HEK293 (cell line): ENCODE measurements at regions not wholly inside any gene's neighbourhood (a gene's known extent, or its start where the extent isn't known, plus 50 kb on each side); places are given as distances from the start of the nearest gene placed in this dataset.

Source experiments
- CTCF ChIA-PET: fragments of 350-600 bp; formaldehyde crosslinking; extraction: SDS; loops from one replicate; lab custom pipeline; 2021; ENCODE audit warnings: antibody characterized with exemption; lab: Yijun Ruan, JAX
- POLR2A ChIA-PET: fragments of 300-600 bp; formaldehyde crosslinking; extraction: SDS; loops from one replicate; lab custom pipeline; 2020; ENCODE audit warnings: antibody characterized with exemption, inconsistent platforms; lab: Yijun Ruan, JAX
- H3K27ac ChIP-seq: fragments of 200-500 bp; sonication (Bioruptor generic); 2 replicates; pipeline ENCODE4 v1.5.1; 2014; ENCODE audit warnings: low read depth, low read length, control low read depth, inconsistent platforms; ENCODE audit errors: extremely low read depth
- H3K36me3 ChIP-seq, 2 experiments: fragments of 200-500 bp in 1 of 2; sonication (Bioruptor generic) in 1 of 2; 1 replicate in 1 of 2; 2 replicates in 1 of 2; pipeline ENCODE4 v1.5.1; 2014 to 2017; ENCODE audit warnings: inconsistent platforms in 2 of 2, low read length in 2 of 2; ENCODE audit not compliant: control insufficient read depth in 2 of 2, insufficient read depth in 1 of 2
- H3K4me1 ChIP-seq: fragments of 200-500 bp; sonication (Bioruptor generic); 2 replicates; pipeline ENCODE4 v1.5.1; 2014; ENCODE audit warnings: mild to moderate bottlenecking, low read length, inconsistent platforms; ENCODE audit not compliant: control insufficient read depth, insufficient read depth
- H3K4me3 ChIP-seq: 2 replicates; pipeline ENCODE4 v1.5.1; 2011; ENCODE audit warnings: low read depth, mild to moderate bottlenecking, control low read depth, low read length, moderate library complexity
- H3K9me3 ChIP-seq: fragments of 200-500 bp; sonication (Bioruptor generic); 2 replicates; pipeline ENCODE4 v1.5.1; 2014; ENCODE audit warnings: low read depth, low read length, inconsistent platforms; ENCODE audit not compliant: control insufficient read depth, insufficient read depth
- HOXA7 ChIP-seq: sonication (generic); formaldehyde crosslinking; IDR thresholded peaks from 2 replicates; pipeline ENCODE4 v1.8.1; 2022; ENCODE audit warnings: missing genetic modification reagents, borderline replicate concordance
- KLF1 ChIP-seq: fragments of 450-650 bp; formaldehyde crosslinking; IDR thresholded peaks from 2 replicates; pipeline ENCODE4 v1.5.1; 2016; ENCODE audit warnings: missing biosample characterization, missing genetic modification characterization
- OVOL3 ChIP-seq: fragments of 450-650 bp; formaldehyde crosslinking; IDR thresholded peaks from 2 replicates; pipeline ENCODE4 v1.5.1; 2016; ENCODE audit warnings: missing biosample characterization, missing genetic modification characterization
- SP2 ChIP-seq: fragments of 450-650 bp; formaldehyde crosslinking; IDR thresholded peaks from 2 replicates; pipeline ENCODE4 v1.5.1; 2016; ENCODE audit warnings: missing biosample characterization, missing genetic modification characterization
- SP7 ChIP-seq: fragments of 450-650 bp; formaldehyde crosslinking; IDR thresholded peaks from 2 replicates; pipeline ENCODE4 v1.5.1; 2016; ENCODE audit warnings: missing biosample characterization, missing genetic modification characterization
- TRIM28 ChIP-seq: IDR thresholded peaks from 2 replicates; pipeline ENCODE4 v1.6.1; 2011; ENCODE audit warnings: low read length, control low read depth, borderline replicate concordance
- ZBTB7A ChIP-seq: fragments of 450-650 bp; formaldehyde crosslinking; IDR thresholded peaks from 2 replicates; pipeline ENCODE4 v1.5.1; 2016; ENCODE audit warnings: low read depth, missing biosample characterization, missing genetic modification characterization
- ZEB2 ChIP-seq: fragments of 450-650 bp; formaldehyde crosslinking; IDR thresholded peaks from 2 replicates; pipeline ENCODE4 v1.5.1; 2016; ENCODE audit warnings: missing biosample characterization, missing genetic modification characterization
- ZFP3 ChIP-seq: fragments of 450-650 bp; formaldehyde crosslinking; IDR thresholded peaks from 2 replicates; pipeline ENCODE4 v1.5.1; 2016; ENCODE audit warnings: low read depth, missing biosample characterization, missing genetic modification characterization
- ZNF140 ChIP-seq: fragments of 450-650 bp; formaldehyde crosslinking; IDR thresholded peaks from 2 replicates; pipeline ENCODE4 v1.5.1; 2016; ENCODE audit warnings: missing biosample characterization, missing genetic modification characterization
- ZNF202 ChIP-seq: fragments of 450-650 bp; formaldehyde crosslinking; IDR thresholded peaks from 2 replicates; pipeline ENCODE4 v1.5.1; 2016; ENCODE audit warnings: missing biosample characterization, missing genetic modification characterization, borderline replicate concordance
- ZNF292 ChIP-seq: fragments of 450-650 bp; formaldehyde crosslinking; IDR thresholded peaks from 2 replicates; pipeline ENCODE4 v1.5.1; 2016; ENCODE audit warnings: low read depth, missing biosample characterization, missing genetic modification characterization, borderline replicate concordance
- ZNF335 ChIP-seq: fragments of 450-650 bp; formaldehyde crosslinking; conservative IDR thresholded peaks from 2 replicates; pipeline ENCODE4 v1.5.1; 2016; ENCODE audit warnings: missing biosample characterization, missing genetic modification characterization
- ZNF501 ChIP-seq: fragments of 450-650 bp; formaldehyde crosslinking; IDR thresholded peaks from 2 replicates; pipeline ENCODE4 v1.5.1; 2016; ENCODE audit warnings: missing biosample characterization, missing genetic modification characterization
- ZNF530 ChIP-seq: fragments of 450-650 bp; formaldehyde crosslinking; IDR thresholded peaks from 2 replicates; pipeline ENCODE4 v1.5.1; 2016; ENCODE audit warnings: low read depth, missing biosample characterization, missing genetic modification characterization
- ZNF549 ChIP-seq: fragments of 450-650 bp; IDR thresholded peaks from 2 replicates; pipeline ENCODE4 v1.5.1; 2018; ENCODE audit warnings: missing biosample characterization, missing genetic modification characterization, mild to moderate bottlenecking, inconsistent platforms, moderate library complexity
- ZNF600 ChIP-seq: fragments of 450-650 bp; formaldehyde crosslinking; IDR thresholded peaks from 2 replicates; pipeline ENCODE4 v1.5.1; 2016; ENCODE audit warnings: missing biosample characterization, missing genetic modification characterization
- ZNF629 ChIP-seq: fragments of 450-650 bp; formaldehyde crosslinking; IDR thresholded peaks from 2 replicates; pipeline ENCODE4 v1.5.1; 2017; ENCODE audit warnings: missing biosample characterization, missing genetic modification characterization
- ZNF660 ChIP-seq: fragments of 450-650 bp; IDR thresholded peaks from 2 replicates; pipeline ENCODE4 v1.5.1; 2018; ENCODE audit warnings: missing biosample characterization, mild to moderate bottlenecking, missing genetic modification characterization
- TF ChIP-seq, protein P1 (sequence below): fragments of 450-650 bp; formaldehyde crosslinking; IDR thresholded peaks from 2 replicates; pipeline ENCODE4 v1.5.1; 2017; ENCODE audit warnings: missing biosample characterization, missing genetic modification characterization
- TF ChIP-seq, protein P2 (sequence below): fragments of 450-650 bp; formaldehyde crosslinking; IDR thresholded peaks from 2 replicates; pipeline ENCODE4 v1.5.1; 2016; ENCODE audit warnings: missing biosample characterization, missing genetic modification characterization
- TF ChIP-seq, protein P3 (sequence below): sonication (generic); formaldehyde crosslinking; IDR thresholded peaks from 2 replicates; pipeline ENCODE4 v1.8.1; 2022; ENCODE audit warnings: mild to moderate bottlenecking, moderate library complexity, missing genetic modification reagents
- TF ChIP-seq, protein P4 (sequence below): IDR thresholded peaks from 2 replicates; pipeline ENCODE4 v1.6.1; 2011; ENCODE audit warnings: mild to moderate bottlenecking, low read depth, low read length, borderline replicate concordance
- TF ChIP-seq, protein P5 (sequence below): fragments of 450-650 bp; formaldehyde crosslinking; IDR thresholded peaks from 2 replicates; pipeline ENCODE4 v1.5.1; 2016; ENCODE audit warnings: missing biosample characterization, missing genetic modification characterization
- TF ChIP-seq, protein P6 (sequence below): fragments of 450-650 bp; formaldehyde crosslinking; IDR thresholded peaks from 2 replicates; pipeline ENCODE4 v1.5.1; 2016; ENCODE audit warnings: missing biosample characterization, missing genetic modification characterization
- TF ChIP-seq, protein P7 (sequence below): fragments of 450-650 bp; formaldehyde crosslinking; IDR thresholded peaks from 2 replicates; pipeline ENCODE4 v1.5.1; 2017; ENCODE audit warnings: missing biosample characterization, missing genetic modification characterization

DNA sequence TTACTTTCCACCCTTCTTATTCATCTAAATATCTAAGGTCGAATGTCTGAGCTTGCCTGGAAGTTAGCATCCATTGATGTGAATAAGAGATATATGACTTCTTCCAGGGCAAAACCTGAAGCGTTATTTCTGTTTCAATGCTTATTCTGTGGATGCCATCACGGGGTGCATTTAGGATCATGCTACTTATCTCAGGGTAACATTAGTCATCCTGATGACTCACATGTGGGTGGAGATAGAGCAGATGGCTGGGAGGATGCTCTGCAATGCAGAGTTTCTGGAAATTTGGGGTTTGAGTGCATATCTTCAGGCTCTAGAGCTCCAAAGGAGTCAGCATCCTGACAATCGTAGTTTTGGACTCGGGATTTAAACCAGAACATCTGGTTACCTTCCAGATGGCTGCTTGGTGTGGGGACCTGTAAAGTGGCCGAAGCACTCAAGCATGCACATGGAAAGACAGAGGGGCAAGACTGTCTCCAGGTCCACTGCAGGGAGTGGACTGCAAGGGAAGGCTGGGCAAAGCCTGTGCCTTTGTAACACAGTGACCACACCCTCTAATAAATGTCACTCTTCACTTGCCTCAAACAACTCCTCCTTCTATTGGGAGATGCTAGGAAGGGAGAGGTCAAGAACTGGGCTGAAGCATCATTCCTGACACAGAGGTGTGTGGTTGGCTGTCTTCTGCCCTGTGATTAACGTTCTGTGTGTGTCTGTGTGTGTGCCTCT, 175.2 kb upstream of the SALL1 start:
- POLR2A ChIA-PET: no interaction called here
- H3K36me3 ChIP-seq: no peaks in the 10 kb centered on the region
- 0 out of 2 replicates have a peak, but pooled peaks cover 2% of the 10 kb centered on the region for H3K4me1 ChIP-seq
- H3K9me3 ChIP-seq: no peaks in the 10 kb centered on the region
- no peak overlapping the region for H3K27ac ChIP-seq
- CTCF ChIA-PET: interaction anchor here (0.9 kb wide), 1 partner anchor 49 kb away, joined by 3 read pairs; no protein-coding TSS in a partner anchor
- H3K4me3 ChIP-seq: no peak overlapping the region
- TF ChIP-seq KLF1 (tag by site-specific recombination) (peak; percentile 96), ZNF202 (tag by site-specific recombination) (no peak), ZNF140 (tag by site-specific recombination) (no peak), ZNF292 (no peak), ZNF660 (peak; percentile 41; the same call in 1 of the 2 replicates), ZNF600 (no peak), TRIM28 (no peak), OVOL3 (tag by site-specific recombination) (no peak), SP2 (no peak), ZNF335 (tag by site-specific recombination) (peak; percentile 14; the same call in 1 of the 2 replicates), SP7 (0 out of 2 replicates have a peak, but pooled peaks have one; percentile 31), HOXA7 (CRISPR knock-in tag) (no peak), ZNF629 (peak; percentile 39; the same call in 1 of the 2 replicates), ZNF549 (no peak), ZNF530 (no peak), ZBTB7A (tag by site-specific recombination) (no peak), ZNF501 (tag by site-specific recombination) (no peak), ZFP3 (no peak), ZEB2 (tag by site-specific recombination) (0 out of 2 replicates have a peak, but pooled peaks have one; percentile 18)
- TF ChIP-seq, protein P1, sequence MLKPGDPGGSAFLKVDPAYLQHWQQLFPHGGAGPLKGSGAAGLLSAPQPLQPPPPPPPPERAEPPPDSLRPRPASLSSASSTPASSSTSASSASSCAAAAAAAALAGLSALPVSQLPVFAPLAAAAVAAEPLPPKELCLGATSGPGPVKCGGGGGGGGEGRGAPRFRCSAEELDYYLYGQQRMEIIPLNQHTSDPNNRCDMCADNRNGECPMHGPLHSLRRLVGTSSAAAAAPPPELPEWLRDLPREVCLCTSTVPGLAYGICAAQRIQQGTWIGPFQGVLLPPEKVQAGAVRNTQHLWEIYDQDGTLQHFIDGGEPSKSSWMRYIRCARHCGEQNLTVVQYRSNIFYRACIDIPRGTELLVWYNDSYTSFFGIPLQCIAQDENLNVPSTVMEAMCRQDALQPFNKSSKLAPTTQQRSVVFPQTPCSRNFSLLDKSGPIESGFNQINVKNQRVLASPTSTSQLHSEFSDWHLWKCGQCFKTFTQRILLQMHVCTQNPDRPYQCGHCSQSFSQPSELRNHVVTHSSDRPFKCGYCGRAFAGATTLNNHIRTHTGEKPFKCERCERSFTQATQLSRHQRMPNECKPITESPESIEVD (tag by site-specific recombination): no peak
- TF ChIP-seq, protein P2, sequence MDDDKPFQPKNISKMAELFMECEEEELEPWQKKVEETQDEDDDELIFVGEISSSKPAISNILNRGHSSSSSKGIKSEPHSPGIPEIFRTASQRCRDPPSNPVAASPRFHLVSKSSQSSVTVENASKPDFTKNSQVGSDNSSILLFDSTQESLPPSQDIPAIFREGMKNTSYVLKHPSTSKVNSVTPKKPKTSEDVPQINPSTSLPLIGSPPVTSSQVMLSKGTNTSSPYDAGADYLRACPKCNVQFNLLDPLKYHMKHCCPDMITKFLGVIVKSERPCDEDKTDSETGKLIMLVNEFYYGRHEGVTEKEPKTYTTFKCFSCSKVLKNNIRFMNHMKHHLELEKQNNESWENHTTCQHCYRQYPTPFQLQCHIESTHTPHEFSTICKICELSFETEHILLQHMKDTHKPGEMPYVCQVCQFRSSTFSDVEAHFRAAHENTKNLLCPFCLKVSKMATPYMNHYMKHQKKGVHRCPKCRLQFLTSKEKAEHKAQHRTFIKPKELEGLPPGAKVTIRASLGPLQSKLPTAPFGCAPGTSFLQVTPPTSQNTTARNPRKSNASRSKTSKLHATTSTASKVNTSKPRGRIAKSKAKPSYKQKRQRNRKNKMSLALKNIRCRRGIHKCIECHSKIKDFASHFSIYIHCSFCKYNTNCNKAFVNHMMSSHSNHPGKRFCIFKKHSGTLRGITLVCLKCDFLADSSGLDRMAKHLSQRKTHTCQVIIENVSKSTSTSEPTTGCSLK: no peak
- TF ChIP-seq, protein P3, sequence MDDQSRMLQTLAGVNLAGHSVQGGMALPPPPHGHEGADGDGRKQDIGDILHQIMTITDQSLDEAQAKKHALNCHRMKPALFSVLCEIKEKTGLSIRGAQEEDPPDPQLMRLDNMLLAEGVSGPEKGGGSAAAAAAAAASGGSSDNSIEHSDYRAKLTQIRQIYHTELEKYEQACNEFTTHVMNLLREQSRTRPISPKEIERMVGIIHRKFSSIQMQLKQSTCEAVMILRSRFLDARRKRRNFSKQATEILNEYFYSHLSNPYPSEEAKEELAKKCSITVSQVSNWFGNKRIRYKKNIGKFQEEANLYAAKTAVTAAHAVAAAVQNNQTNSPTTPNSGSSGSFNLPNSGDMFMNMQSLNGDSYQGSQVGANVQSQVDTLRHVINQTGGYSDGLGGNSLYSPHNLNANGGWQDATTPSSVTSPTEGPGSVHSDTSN (CRISPR knock-in tag): no peak
- TF ChIP-seq, protein P4, sequence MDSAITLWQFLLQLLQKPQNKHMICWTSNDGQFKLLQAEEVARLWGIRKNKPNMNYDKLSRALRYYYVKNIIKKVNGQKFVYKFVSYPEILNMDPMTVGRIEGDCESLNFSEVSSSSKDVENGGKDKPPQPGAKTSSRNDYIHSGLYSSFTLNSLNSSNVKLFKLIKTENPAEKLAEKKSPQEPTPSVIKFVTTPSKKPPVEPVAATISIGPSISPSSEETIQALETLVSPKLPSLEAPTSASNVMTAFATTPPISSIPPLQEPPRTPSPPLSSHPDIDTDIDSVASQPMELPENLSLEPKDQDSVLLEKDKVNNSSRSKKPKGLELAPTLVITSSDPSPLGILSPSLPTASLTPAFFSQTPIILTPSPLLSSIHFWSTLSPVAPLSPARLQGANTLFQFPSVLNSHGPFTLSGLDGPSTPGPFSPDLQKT: no peak
- TF ChIP-seq, protein P5, sequence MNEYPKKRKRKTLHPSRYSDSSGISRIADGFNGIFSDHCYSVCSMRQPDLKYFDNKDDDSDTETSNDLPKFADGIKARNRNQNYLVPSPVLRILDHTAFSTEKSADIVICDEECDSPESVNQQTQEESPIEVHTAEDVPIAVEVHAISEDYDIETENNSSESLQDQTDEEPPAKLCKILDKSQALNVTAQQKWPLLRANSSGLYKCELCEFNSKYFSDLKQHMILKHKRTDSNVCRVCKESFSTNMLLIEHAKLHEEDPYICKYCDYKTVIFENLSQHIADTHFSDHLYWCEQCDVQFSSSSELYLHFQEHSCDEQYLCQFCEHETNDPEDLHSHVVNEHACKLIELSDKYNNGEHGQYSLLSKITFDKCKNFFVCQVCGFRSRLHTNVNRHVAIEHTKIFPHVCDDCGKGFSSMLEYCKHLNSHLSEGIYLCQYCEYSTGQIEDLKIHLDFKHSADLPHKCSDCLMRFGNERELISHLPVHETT (tag by site-specific recombination): no peak
- TF ChIP-seq, protein P6, sequence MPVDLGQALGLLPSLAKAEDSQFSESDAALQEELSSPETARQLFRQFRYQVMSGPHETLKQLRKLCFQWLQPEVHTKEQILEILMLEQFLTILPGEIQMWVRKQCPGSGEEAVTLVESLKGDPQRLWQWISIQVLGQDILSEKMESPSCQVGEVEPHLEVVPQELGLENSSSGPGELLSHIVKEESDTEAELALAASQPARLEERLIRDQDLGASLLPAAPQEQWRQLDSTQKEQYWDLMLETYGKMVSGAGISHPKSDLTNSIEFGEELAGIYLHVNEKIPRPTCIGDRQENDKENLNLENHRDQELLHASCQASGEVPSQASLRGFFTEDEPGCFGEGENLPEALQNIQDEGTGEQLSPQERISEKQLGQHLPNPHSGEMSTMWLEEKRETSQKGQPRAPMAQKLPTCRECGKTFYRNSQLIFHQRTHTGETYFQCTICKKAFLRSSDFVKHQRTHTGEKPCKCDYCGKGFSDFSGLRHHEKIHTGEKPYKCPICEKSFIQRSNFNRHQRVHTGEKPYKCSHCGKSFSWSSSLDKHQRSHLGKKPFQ: no peak
- TF ChIP-seq, protein P7, sequence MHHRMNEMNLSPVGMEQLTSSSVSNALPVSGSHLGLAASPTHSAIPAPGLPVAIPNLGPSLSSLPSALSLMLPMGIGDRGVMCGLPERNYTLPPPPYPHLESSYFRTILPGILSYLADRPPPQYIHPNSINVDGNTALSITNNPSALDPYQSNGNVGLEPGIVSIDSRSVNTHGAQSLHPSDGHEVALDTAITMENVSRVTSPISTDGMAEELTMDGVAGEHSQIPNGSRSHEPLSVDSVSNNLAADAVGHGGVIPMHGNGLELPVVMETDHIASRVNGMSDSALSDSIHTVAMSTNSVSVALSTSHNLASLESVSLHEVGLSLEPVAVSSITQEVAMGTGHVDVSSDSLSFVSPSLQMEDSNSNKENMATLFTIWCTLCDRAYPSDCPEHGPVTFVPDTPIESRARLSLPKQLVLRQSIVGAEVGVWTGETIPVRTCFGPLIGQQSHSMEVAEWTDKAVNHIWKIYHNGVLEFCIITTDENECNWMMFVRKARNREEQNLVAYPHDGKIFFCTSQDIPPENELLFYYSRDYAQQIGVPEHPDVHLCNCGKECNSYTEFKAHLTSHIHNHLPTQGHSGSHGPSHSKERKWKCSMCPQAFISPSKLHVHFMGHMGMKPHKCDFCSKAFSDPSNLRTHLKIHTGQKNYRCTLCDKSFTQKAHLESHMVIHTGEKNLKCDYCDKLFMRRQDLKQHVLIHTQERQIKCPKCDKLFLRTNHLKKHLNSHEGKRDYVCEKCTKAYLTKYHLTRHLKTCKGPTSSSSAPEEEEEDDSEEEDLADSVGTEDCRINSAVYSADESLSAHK (tag by site-specific recombination): no peak
